ENCODE measurements at regions not wholly inside any gene's neighbourhood (a gene's known extent, or its start where the extent isn't known, plus 50 kb on each side); places are given as distances from the start of the nearest gene placed in this dataset.

- no peaks in the 10 kb centered on the region for H4K20me1 ChIP-seq (replicated peaks in 1 of 2; ENCODE audit: control insufficient read depth in 1 of 2, insufficient read depth in 2 of 2, low read length in 2 of 2)
- WGBS, 2 experiments (ENCODE audit: extremely low coverage in 1 of 2, insufficient coverage in 1 of 2, insufficient read length in 1 of 2, insufficient replicate concordance in 2 of 2, low coverage in 1 of 2, low lambda C conversion rate in 2 of 2, missing lambda C conversion rate in 1 of 2) = 68% methylated on average over 2 of the region's 2 CpGs; no CpG with 5 or more reads in 1 of the 2 experiments
- no peaks in the 10 kb centered on the region for H3K23me2 ChIP-seq (ENCODE audit: low read depth, low read length)
- no peak overlapping the region for H3K4ac ChIP-seq (replicated peaks; ENCODE audit: insufficient read length, low read depth, low read length)
- no peak overlapping the region for H3K4me3 ChIP-seq (ENCODE audit: extremely low read depth in 1 of 4, insufficient read depth in 2 of 4, low read depth in 3 of 4, low read length in 4 of 4)
- no peak overlapping the region for H2BK20ac ChIP-seq (ENCODE audit: low read length)
- H3K56ac ChIP-seq (replicated peaks; ENCODE audit: insufficient read length, low read depth, low read length) = no peak overlapping the region
- CTCF ChIA-PET (ENCODE audit: partially characterized antibody) = interaction anchor here (0.6 to 1.7 kb wide), 3 partner anchors 12 to 411 kb away, joined by 3 to 4 read pairs (median 3); no protein-coding TSS in a partner anchor
- H4K91ac ChIP-seq (replicated peaks; ENCODE audit: insufficient read length, low read length) = no peak overlapping the region
- POLR2A ChIA-PET (ENCODE audit: partially characterized antibody) = no interaction called here
- no peaks in the 10 kb centered on the region for H3K79me1 ChIP-seq (ENCODE audit: low read depth, low read length)
- H3K9ac ChIP-seq (replicated peaks in 1 of 4; ENCODE audit: extremely low read depth in 1 of 4, low read depth in 3 of 4, low read length in 3 of 4) = no peak overlapping the region
- no peak overlapping the region for H3K14ac ChIP-seq (ENCODE audit: insufficient read length)
- no peaks in the 10 kb centered on the region for H3K9me3 ChIP-seq (ENCODE audit: insufficient read depth in 2 of 2, low read depth in 1 of 2, low read length in 1 of 2)
- no peaks in the 10 kb centered on the region for H3K79me2 ChIP-seq (ENCODE audit: control insufficient read depth in 1 of 2, insufficient read depth in 2 of 2, low read length in 2 of 2)
- H3K18ac ChIP-seq (ENCODE audit: extremely low read depth, low read length) = no peak overlapping the region
- H3K4me1 ChIP-seq (replicated peaks in 1 of 4; ENCODE audit: control insufficient read depth in 3 of 4, insufficient read depth in 4 of 4, low read length in 3 of 4) = peaks cover 0 to 10% (median 9%) of the 10 kb centered on the region in 4 experiments; a peak in 5 of 7 replicates
- no peak overlapping the region for H3K23ac ChIP-seq (ENCODE audit: insufficient read length)
- H2AFZ ChIP-seq (ENCODE audit: low read length) = peak overlapping the region; percentile 10; the same call in 1 of the 2 replicates
- 0 out of 2 replicates have a peak overlapping the region, but pooled peaks have one; percentile 67 for H2BK15ac ChIP-seq (ENCODE audit: low read length)
- H3K27me3 ChIP-seq (replicated peaks in 1 of 4; ENCODE audit: control insufficient read depth in 3 of 4, extremely low read depth in 1 of 4, insufficient read depth in 3 of 4, low read length in 3 of 4) = no peaks in the 10 kb centered on the region
- no peak overlapping the region for H4K8ac ChIP-seq (ENCODE audit: extremely low read depth, insufficient read depth, low read length)
- no peak overlapping the region for H4K5ac ChIP-seq (ENCODE audit: insufficient read length, low read depth, low read length)
- H2BK5ac ChIP-seq (ENCODE audit: low read depth, low read length) = no peak overlapping the region
- no peaks in the 10 kb centered on the region for H3K36me3 ChIP-seq (ENCODE audit: control insufficient read depth in 2 of 4, insufficient read depth in 4 of 4, low read length in 3 of 4)
- no peak overlapping the region for H3K4me2 ChIP-seq (ENCODE audit: insufficient read depth in 1 of 2, low read depth in 2 of 2, low read length in 2 of 2)
- DNase-seq (ENCODE audit: low read depth in 1 of 2, low spot score in 2 of 2) = no peak
- no peak overlapping the region for H2AK5ac ChIP-seq (ENCODE audit: low read depth, low read length)
- no peak overlapping the region for H3K27ac ChIP-seq (ENCODE audit: low read depth, low read length)
- H2BK120ac ChIP-seq (replicated peaks; ENCODE audit: low read depth, low read length) = no peak overlapping the region
- no peak overlapping the region; the same call in 1 of the 2 replicates for H2BK12ac ChIP-seq (ENCODE audit: low read depth, low read length)
- FAIRE-seq = no peak
- TF ChIP-seq KDM4A (IDR thresholded peaks at IDR 0.05; ENCODE audit: low read depth, low read length, severe bottlenecking) (no peak), BCL11A (IDR thresholded peaks at IDR 0.05; ENCODE audit: low read depth in 2 of 2, low read length in 2 of 2) (no peak), BACH1 (IDR thresholded peaks at IDR 0.05; ENCODE audit: low read length) (no peak), USF2 (IDR thresholded peaks at IDR 0.05; ENCODE audit: low read length) (no peak), CBX8 (IDR thresholded peaks at IDR 0.05; ENCODE audit: borderline replicate concordance, low read depth, low read length) (no peak), EP300 (IDR thresholded peaks at IDR 0.05; ENCODE audit: borderline replicate concordance in 1 of 2, low read depth in 2 of 2, low read length in 2 of 2) (no peak), KDM5A (IDR thresholded peaks at IDR 0.05; ENCODE audit: low read length) (no peak), HDAC6 (IDR thresholded peaks at IDR 0.05; ENCODE audit: low read depth, low read length) (no peak), PHF8 (conservative IDR thresholded peaks at IDR 0.05; ENCODE audit: low read depth, low read length) (no peak), TAF1 (IDR thresholded peaks at IDR 0.05; ENCODE audit: low read depth, low read length) (no peak), ASH2L (IDR thresholded peaks at IDR 0.05; ENCODE audit: low read length) (no peak)
Measured at GRCh38 chr2:190789074-190790004, 91.3 kb upstream of the GLS start.
